ENCODE measurements at regions not wholly inside any gene's neighbourhood (a gene's known extent, or its start where the extent isn't known, plus 50 kb on each side); places are given as distances from the start of the nearest gene placed in this dataset.

DNA sequence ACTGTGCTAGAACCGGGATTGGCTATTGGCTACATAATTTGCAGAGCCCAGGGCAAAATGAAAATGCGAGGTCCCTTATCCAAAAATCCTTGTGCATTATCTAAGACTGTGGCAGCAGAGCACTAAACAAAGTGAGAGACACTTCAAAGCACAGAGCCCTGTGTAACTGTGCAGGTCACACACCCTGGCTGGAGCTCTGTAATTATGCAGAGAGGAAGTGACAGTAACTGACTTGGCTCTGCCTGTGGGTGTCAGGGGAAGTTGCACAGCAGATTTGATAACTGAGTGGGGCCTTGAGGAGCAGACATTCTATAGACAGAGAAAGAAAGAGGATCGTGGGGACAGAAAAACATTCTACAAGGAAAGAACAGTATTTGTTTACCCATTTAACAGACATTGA, 173.5 kb upstream of the FMR1 start:
- TF ChIP-seq, protein P1, sequence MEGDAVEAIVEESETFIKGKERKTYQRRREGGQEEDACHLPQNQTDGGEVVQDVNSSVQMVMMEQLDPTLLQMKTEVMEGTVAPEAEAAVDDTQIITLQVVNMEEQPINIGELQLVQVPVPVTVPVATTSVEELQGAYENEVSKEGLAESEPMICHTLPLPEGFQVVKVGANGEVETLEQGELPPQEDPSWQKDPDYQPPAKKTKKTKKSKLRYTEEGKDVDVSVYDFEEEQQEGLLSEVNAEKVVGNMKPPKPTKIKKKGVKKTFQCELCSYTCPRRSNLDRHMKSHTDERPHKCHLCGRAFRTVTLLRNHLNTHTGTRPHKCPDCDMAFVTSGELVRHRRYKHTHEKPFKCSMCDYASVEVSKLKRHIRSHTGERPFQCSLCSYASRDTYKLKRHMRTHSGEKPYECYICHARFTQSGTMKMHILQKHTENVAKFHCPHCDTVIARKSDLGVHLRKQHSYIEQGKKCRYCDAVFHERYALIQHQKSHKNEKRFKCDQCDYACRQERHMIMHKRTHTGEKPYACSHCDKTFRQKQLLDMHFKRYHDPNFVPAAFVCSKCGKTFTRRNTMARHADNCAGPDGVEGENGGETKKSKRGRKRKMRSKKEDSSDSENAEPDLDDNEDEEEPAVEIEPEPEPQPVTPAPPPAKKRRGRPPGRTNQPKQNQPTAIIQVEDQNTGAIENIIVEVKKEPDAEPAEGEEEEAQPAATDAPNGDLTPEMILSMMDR (IDR thresholded peaks at IDR 0.05), result no peak
- TF ChIP-seq POLR2A (IDR thresholded peaks at IDR 0.05), result no peak
- no peak for TF ChIP-seq POLR2AphosphoS5 (IDR thresholded peaks at IDR 0.05)

All from breast epithelium (tissue), 3 donors.